ENCODE measurements at regions not wholly inside any gene's neighbourhood (a gene's known extent, or its start where the extent isn't known, plus 50 kb on each side); places are given as distances from the start of the nearest gene placed in this dataset.

DNA sequence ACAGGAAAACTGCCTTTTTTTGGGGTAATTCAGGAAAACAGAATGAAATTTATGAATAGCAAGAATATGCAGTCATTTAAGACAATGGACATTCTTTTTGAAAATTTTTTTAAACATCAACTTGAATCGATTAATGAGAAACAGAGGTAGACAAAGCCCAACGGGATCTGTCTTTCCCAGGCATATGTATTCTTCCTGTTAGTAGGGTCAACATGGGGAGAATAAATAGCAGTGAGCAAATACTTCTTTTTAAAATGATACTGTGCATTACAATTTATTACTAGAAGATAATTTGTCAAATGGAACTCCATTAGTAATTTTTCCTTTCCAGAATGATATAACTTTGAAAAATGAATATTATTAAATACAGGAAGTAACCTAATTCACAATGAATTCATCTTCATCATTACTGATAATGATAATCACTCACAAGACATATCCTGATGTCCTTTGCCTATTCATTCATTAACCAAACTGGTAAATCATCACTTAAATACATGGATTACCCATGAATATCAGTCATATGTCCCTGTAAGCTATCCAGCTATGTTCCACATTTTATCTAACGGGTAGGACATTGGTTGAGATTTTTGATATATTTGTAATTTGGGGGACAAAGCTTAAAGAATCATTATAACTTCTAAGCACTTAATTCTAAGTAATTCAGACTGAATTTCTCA lies 209.2 kb upstream of the CDIN1 start:
- TF ChIP-seq, protein P1, sequence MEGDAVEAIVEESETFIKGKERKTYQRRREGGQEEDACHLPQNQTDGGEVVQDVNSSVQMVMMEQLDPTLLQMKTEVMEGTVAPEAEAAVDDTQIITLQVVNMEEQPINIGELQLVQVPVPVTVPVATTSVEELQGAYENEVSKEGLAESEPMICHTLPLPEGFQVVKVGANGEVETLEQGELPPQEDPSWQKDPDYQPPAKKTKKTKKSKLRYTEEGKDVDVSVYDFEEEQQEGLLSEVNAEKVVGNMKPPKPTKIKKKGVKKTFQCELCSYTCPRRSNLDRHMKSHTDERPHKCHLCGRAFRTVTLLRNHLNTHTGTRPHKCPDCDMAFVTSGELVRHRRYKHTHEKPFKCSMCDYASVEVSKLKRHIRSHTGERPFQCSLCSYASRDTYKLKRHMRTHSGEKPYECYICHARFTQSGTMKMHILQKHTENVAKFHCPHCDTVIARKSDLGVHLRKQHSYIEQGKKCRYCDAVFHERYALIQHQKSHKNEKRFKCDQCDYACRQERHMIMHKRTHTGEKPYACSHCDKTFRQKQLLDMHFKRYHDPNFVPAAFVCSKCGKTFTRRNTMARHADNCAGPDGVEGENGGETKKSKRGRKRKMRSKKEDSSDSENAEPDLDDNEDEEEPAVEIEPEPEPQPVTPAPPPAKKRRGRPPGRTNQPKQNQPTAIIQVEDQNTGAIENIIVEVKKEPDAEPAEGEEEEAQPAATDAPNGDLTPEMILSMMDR (IDR thresholded peaks at IDR 0.05; ENCODE audit: borderline replicate concordance, extremely low read depth, low read length, poor library complexity, severe bottlenecking), result no peak
- no peak for TF ChIP-seq EZH2 (IDR thresholded peaks at IDR 0.05; ENCODE audit: borderline replicate concordance, low read depth, low read length, severe bottlenecking)

All from DND-41 (cell line).